ES-I3 (cell line): ENCODE measurements at regions not wholly inside any gene's neighbourhood (a gene's known extent, or its start where the extent isn't known, plus 50 kb on each side); places are given as distances from the start of the nearest gene placed in this dataset.
"Not testable (repeated sequence)": the region's sequence is repeated elsewhere in the genome, so short reads cannot be mapped to it uniquely, and the experiment has no call there.

ENCODE experiments used
- H3K36me3 ChIP-seq: 2 replicates; pipeline ENCODE4 v1.6.1; 2013; ENCODE audit warnings: mild to moderate bottlenecking, low read length, control low read depth, moderate library complexity; ENCODE audit not compliant: insufficient read depth
- H3K4me1 ChIP-seq: 2 replicates; pipeline ENCODE4 v1.6.1; 2013; ENCODE audit warnings: mild to moderate bottlenecking, control low read depth, low read length; ENCODE audit not compliant: insufficient read depth
- H3K9ac ChIP-seq: 2 replicates; pipeline ENCODE4 v1.6.1; 2013; ENCODE audit warnings: low read depth, mild to moderate bottlenecking, low read length, moderate library complexity
- H3K9me3 ChIP-seq: 2 replicates; pipeline ENCODE4 v1.6.1; 2013; ENCODE audit warnings: mild to moderate bottlenecking, low read length, moderate library complexity; ENCODE audit not compliant: control insufficient read depth, insufficient read depth

DNA sequence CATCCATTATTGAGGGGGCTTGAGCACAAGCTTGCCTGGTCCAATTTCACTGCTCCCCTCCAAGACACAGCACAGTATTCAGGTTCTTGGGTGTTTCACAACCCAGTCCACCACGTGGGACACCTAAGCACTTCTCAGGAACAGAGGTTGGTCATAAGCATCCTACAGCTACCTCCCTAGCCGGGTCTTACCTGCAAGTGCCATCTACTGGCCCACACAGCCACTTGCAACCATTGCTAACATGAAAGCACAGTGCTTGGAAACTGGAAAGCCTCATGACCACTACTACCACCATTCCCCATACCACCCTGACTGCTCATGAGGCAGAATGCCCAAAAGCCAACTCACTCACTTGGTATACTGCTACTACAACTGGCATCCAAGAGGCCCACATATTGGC lies 105.7 kb upstream of the RPRM start:
- Histone ChIP-seq H3K4me1 (no peaks in the 10 kb centered on the region), H3K9me3 (no peaks in the 10 kb centered on the region; the same call in none of the 2 replicates), H3K9ac (no peak overlapping the region), H3K36me3 (no peaks in the 10 kb centered on the region; the same call in 1 of the 2 replicates)

DNA sequence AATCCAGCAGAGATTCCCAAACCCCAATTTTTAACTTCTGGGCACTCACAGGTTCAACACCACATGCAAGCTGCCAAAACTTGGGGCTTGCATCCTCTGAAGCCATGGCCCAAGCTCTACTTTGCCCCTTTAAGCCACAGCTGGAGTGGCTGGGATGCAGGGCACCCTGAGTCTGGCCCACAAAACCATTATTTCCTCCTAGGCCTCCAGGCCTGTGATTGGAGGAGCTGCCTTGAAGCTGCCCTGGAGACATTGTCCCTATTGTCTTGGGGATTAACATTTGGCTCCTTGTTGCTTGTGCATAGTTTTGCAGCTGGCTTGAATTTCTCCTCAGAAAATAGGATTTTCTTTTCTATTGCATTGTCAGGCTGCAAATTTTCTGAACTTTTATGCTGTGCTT lies 109.8 kb upstream of the RPRM start:
- Histone ChIP-seq H3K36me3 (no peaks in the 10 kb centered on the region; the same call in 1 of the 2 replicates), H3K9ac (no peak overlapping the region), H3K9me3 (no peaks in the 10 kb centered on the region; the same call in 1 of the 2 replicates), H3K4me1 (peaks cover 3% of the 10 kb centered on the region; the same call in 1 of the 2 replicates)

DNA sequence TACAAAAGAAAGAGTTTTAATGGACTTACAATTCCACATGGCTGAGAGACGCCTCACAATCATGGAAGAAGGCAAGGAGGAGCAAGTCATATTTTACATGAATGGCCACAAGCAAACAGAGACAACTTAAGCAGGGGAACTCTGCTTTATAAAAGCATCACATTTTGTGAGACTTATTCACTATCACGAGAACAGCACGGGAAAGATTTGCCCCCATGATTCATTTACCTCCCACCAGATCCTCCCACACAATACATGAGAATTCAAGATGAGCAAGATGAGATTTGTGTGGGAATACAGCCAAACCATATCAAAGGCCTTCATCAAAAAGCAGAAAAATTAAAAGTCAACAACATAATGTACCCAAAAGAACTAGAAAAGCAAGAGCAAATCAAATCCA lies 111.0 kb upstream of the RPRM start:
- Histone ChIP-seq H3K9ac (no peak overlapping the region), H3K4me1 (peaks cover 3% of the 10 kb centered on the region; the same call in 1 of the 2 replicates), H3K36me3 (no peaks in the 10 kb centered on the region), H3K9me3 (no peaks in the 10 kb centered on the region; the same call in 1 of the 2 replicates)

GRCh38 chr2:153593086-153593485 lies 114.5 kb upstream of the RPRM start:
- not testable (repeated sequence) for H3K9ac ChIP-seq, H3K9me3 ChIP-seq, H3K36me3 ChIP-seq, H3K4me1 ChIP-seq

DNA sequence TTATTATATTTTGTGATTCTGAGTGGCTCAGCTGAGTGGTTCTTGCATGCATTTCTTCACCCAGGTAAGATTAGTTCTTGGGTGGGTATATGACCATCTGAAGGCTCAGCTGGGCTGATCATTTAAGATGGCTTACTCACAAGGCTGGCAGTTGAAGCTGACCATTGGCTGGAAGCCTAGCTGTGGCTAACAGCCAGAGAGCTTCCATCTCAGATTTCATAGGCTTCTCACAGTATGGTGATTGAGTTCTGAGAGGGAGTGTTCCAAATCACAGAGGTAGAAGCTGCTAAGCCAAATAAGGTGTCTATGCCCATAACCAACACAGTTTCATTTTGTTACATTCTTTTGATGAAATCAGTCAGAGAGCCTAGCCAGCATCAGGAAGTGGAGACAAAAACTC lies 117.4 kb upstream of the RPRM start:
- no peak overlapping the region for H3K9ac ChIP-seq
- H3K9me3 ChIP-seq, result no peaks in the 10 kb centered on the region

DNA sequence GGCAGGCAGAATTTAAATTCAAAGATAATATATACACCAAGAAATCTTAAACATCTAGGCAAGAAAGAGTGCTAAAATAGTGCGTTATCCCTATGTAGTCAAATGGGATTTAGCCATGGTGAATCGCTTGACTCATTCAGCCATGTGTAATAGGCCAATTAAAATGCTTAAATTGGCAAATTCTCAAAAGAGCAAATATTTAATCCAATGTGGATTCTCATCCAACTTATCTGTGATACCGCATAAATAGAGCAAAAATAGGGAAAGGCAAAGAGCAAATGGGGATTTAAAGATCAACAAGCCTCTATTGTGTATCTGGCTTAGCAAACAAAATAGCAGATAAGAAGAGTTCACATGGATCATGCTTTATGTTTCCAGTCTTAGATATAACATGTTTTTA lies 123.2 kb upstream of the RPRM start:
- H3K9ac ChIP-seq, result no peak overlapping the region
- no peaks in the 10 kb centered on the region for H3K9me3 ChIP-seq
- no peaks in the 10 kb centered on the region for H3K4me1 ChIP-seq
- H3K36me3 ChIP-seq, result no peaks in the 10 kb centered on the region

More for the DNA sequence above, 117.4 kb upstream of the RPRM start:
- Histone ChIP-seq H3K4me1 (peaks cover 3% of the 10 kb centered on the region; the same call in 1 of the 2 replicates), H3K36me3 (no peaks in the 10 kb centered on the region)

GRCh38 chr2:153604133-153604532 lies 125.6 kb upstream of the RPRM start:
- Histone ChIP-seq H3K4me1 (no peaks in the 10 kb centered on the region), H3K9me3 (no peaks in the 10 kb centered on the region), H3K36me3 (no peaks in the 10 kb centered on the region), H3K9ac (no peak overlapping the region)

DNA sequence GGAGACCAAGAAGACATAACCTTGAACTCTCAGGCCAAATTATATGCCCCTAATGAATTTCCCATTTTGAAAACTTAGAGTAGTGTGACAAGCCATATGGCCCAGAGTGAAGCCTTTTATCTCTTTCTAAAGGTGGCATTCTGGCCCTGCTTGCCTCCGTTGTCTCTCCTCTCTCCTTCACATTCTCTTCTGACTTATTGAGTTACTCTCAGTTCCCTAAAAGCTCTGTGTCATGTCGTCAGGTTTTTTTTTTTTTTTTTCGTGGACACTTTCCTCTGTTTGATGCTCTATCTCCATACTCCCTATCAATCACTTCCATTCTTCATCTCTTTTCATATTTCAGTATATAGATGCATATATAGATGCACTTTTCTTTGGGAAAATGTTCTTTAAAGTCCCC lies 128.1 kb upstream of the RPRM start:
- Histone ChIP-seq H3K9me3 (no peaks in the 10 kb centered on the region), H3K36me3 (no peaks in the 10 kb centered on the region), H3K9ac (no peak overlapping the region), H3K4me1 (no peaks in the 10 kb centered on the region)

GRCh38 chr2:153622285-153622684 lies 143.7 kb upstream of the RPRM start:
- Histone ChIP-seq H3K9me3 (peaks cover 3% of the 10 kb centered on the region; the same call in 1 of the 2 replicates), H3K36me3 (no peaks in the 10 kb centered on the region), H3K4me1 (peaks cover 6% of the 10 kb centered on the region; the same call in 1 of the 2 replicates), H3K9ac (no peak overlapping the region)

- no peak overlapping the region for H3K9ac ChIP-seq
- peaks cover 6% of the 10 kb centered on the region; the same call in 1 of the 2 replicates for H3K4me1 ChIP-seq
- H3K9me3 ChIP-seq, result peaks cover 3% of the 10 kb centered on the region; the same call in 1 of the 2 replicates
- no peaks in the 10 kb centered on the region for H3K36me3 ChIP-seq
Measured at GRCh38 chr2:153623020-153623419, 144.5 kb upstream of the RPRM start.

DNA sequence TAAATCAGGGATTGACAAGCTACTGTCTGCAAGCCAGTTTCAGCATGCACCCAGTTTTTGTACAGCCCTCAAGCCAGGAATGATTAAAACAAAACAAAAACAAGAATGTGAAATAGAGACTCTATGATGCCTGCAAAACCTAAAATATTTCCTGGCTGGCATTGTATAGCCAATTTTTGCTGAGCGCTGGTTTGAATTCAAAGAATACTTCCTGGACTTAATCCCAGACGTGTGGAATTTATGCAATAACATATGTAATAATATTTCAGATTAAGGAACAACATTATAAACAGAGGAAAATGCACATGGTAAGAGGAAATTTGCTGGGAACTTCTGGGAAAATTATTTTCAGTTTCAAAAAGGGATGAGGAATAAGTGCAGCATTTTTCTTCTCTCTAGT lies 148.1 kb upstream of the RPRM start:
- H3K9ac ChIP-seq, result no peak overlapping the region
- H3K36me3 ChIP-seq, result no peaks in the 10 kb centered on the region
- no peaks in the 10 kb centered on the region for H3K9me3 ChIP-seq
- H3K4me1 ChIP-seq, result peaks cover 6% of the 10 kb centered on the region; the same call in 1 of the 2 replicates

DNA sequence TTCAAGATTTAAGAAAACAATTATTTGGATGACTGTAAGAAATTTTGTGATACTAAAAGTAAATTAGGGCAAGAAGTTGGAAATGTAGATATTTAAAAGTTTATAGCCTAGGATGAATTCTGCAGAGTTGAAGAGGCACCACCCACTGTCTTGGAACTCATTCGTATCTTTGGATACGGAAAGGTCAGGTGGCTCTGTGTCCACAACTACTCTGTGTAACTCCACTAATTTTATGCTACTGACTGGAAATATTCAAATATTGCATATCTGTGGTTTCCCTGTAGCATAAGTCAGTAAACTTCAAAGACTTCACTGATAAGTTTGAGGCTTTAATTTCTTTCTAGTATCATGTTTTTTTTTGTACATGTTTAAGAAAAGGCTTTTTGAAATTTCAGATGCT lies 156.9 kb upstream of the RPRM start:
- H3K4me1 ChIP-seq, result no peaks in the 10 kb centered on the region
- no peaks in the 10 kb centered on the region for H3K9me3 ChIP-seq
- H3K36me3 ChIP-seq, result no peaks in the 10 kb centered on the region
- H3K9ac ChIP-seq, result no peak overlapping the region

GRCh38 chr2:153641046-153641445 lies 162.5 kb upstream of the RPRM start:
- Histone ChIP-seq H3K9ac (no peak overlapping the region), H3K36me3 (no peaks in the 10 kb centered on the region), H3K9me3 (no peaks in the 10 kb centered on the region), H3K4me1 (no peaks in the 10 kb centered on the region)

DNA sequence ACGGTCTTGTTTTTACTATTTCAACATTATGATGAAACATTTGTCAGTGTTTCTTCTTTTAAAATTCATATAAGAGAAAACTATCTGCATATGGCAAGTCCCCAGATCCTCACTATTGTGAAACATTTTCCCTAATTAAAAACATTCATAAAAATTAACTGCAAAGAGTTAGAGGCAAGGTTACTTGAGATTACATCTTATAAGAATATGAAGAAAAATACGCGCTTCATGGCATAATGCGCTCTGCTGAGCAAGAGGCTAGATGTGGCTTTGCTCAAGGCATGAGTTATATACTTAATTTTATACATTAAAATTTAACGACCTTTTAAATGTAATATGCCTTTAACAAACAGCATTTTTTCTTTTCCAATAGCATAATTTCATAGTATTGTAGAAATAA lies 166.4 kb upstream of the RPRM start:
- no peaks in the 10 kb centered on the region for H3K4me1 ChIP-seq
- no peaks in the 10 kb centered on the region for H3K36me3 ChIP-seq
- no peaks in the 10 kb centered on the region for H3K9me3 ChIP-seq
- no peak overlapping the region for H3K9ac ChIP-seq

GRCh38 chr2:153645599-153645998 lies 167.0 kb upstream of the RPRM start:
- no peaks in the 10 kb centered on the region for H3K36me3 ChIP-seq
- no peaks in the 10 kb centered on the region for H3K9me3 ChIP-seq
- H3K9ac ChIP-seq, result no peak overlapping the region
- H3K4me1 ChIP-seq, result no peaks in the 10 kb centered on the region

- Histone ChIP-seq H3K36me3 (no peaks in the 10 kb centered on the region), H3K9ac (no peak overlapping the region), H3K9me3 (no peaks in the 10 kb centered on the region), H3K4me1 (no peaks in the 10 kb centered on the region; the same call in 1 of the 2 replicates)
Measured at GRCh38 chr2:153657651-153658050, 179.1 kb upstream of the RPRM start.
